Sigmoid colon (tissue), 4 donors: ENCODE measurements at regions not wholly inside any gene's neighbourhood (a gene's known extent, or its start where the extent isn't known, plus 50 kb on each side); places are given as distances from the start of the nearest gene placed in this dataset.

ENCODE experiments used
- CTCF ChIP-seq, 4 experiments: fragments of 450-650 bp in 3 of 4; fragments of 200-600 bp in 1 of 4; IDR thresholded peaks; one replicate each; pipeline ENCODE4 v1.5.1; 2016 to 2019; ENCODE audit warnings: antibody characterized with exemption in 4 of 4, mild to moderate bottlenecking in 3 of 4, moderate library complexity in 2 of 4
- EP300 ChIP-seq, 4 donors: sonication (generic); formaldehyde crosslinking; IDR thresholded peaks; one replicate each; pipeline ENCODE4 v1.6.1; 2017; ENCODE audit warnings: antibody characterized with exemption in 4 of 4
- POLR2A ChIP-seq, 2 donors: fragments of 450-650 bp; IDR thresholded peaks; one replicate each; pipeline ENCODE4 v1.6.1; 2016; ENCODE audit warnings: antibody characterized with exemption in 2 of 2, mild to moderate bottlenecking in 2 of 2, moderate library complexity in 2 of 2
- POLR2AphosphoS5 ChIP-seq, 4 donors: sonication (generic); formaldehyde crosslinking; IDR thresholded peaks; one replicate each; pipeline ENCODE4 v1.6.1; 2017; ENCODE audit warnings: antibody characterized with exemption in 4 of 4

- no peak for TF ChIP-seq POLR2A (IDR thresholded peaks at IDR 0.05)
- TF ChIP-seq CTCF (IDR thresholded peaks at IDR 0.05), result no peak
- TF ChIP-seq EP300 (IDR thresholded peaks at IDR 0.05), result no peak
- no peak for TF ChIP-seq POLR2AphosphoS5 (IDR thresholded peaks at IDR 0.05)
These were observed 109.6 kb downstream of the FAM174B start for GRCh38 chr15:92545996-92546395.
